ENCODE measurements at regions not wholly inside any gene's neighbourhood (a gene's known extent, or its start where the extent isn't known, plus 50 kb on each side); places are given as distances from the start of the nearest gene placed in this dataset.
A peak's percentile ranks its signal among the peaks of the same experiment; 100 is the strongest.

- Mint-ChIP-seq H3K36me3 (ENCODE audit: low read depth) (no peaks in the 10 kb centered on the region), H3K4me3 (no peak overlapping the region), H3K27ac (no peak overlapping the region), H3K9me3 (ENCODE audit: low read depth) (no peaks in the 10 kb centered on the region), H3K4me1 (no peaks in the 10 kb centered on the region), H3K27me3 (peaks cover 2% of the 10 kb centered on the region)
- ChIA-PET POLR2A (no interaction called here), CTCF (interaction anchor here (0.6 kb wide), 1 partner anchor 17 kb away, joined by 3 read pairs; no protein-coding TSS in a partner anchor)
- no peak for ATAC-seq
- intact Hi-C loops (cut with DNase I, micrococcal nuclease) = no loop called here
- no peak for DNase-seq
These were observed 85.5 kb upstream of the TMEM17 start for GRCh38 chr2:62591491-62591890.

- intact Hi-C loops (cut with DNase I, micrococcal nuclease) = no loop called here
These were observed 83.8 kb upstream of the TMEM17 start for GRCh38 chr2:62589691-62590356.

GRCh38 chr2:62587592-62587991 lies 81.6 kb upstream of the TMEM17 start:
- H3K36me3 Mint-ChIP-seq (ENCODE audit: low read depth) = no peaks in the 10 kb centered on the region
- ChIA-PET CTCF (no interaction called here), POLR2A (no interaction called here)
- no peak for ATAC-seq
- H3K9me3 Mint-ChIP-seq (ENCODE audit: low read depth) = no peaks in the 10 kb centered on the region
- H3K27me3 Mint-ChIP-seq = peaks cover 3% of the 10 kb centered on the region
- no peak overlapping the region for H3K4me3 Mint-ChIP-seq
- DNase-seq = no peak
- no peak overlapping the region for H3K27ac Mint-ChIP-seq
- H3K4me1 Mint-ChIP-seq = no peaks in the 10 kb centered on the region
- intact Hi-C loops (cut with DNase I, micrococcal nuclease) = no loop called here

More at GRCh38 chr2:62589691-62590356, 83.8 kb upstream of the TMEM17 start:
- no peaks in the 10 kb centered on the region for H3K36me3 Mint-ChIP-seq (ENCODE audit: low read depth)
- H3K9me3 Mint-ChIP-seq (ENCODE audit: low read depth) = no peaks in the 10 kb centered on the region
- DNase-seq (no peak), ATAC-seq (no peak)
- H3K4me1 Mint-ChIP-seq = no peaks in the 10 kb centered on the region
- POLR2A ChIA-PET = no interaction called here
- peaks cover 2% of the 10 kb centered on the region for H3K27me3 Mint-ChIP-seq
- H3K27ac Mint-ChIP-seq = no peak overlapping the region
- H3K4me3 Mint-ChIP-seq = no peak overlapping the region
- CTCF ChIA-PET = interaction anchor here (2.0 kb wide), 1 partner anchor 22 kb away, joined by 4 read pairs; no protein-coding TSS in a partner anchor

GRCh38 chr2:62586981-62587380 lies 81.0 kb upstream of the TMEM17 start:
- H3K9me3 Mint-ChIP-seq (ENCODE audit: low read depth) = no peaks in the 10 kb centered on the region
- DNase-seq (no peak), ATAC-seq (no peak)
- ChIA-PET POLR2A (no interaction called here), CTCF (no interaction called here)
- no peaks in the 10 kb centered on the region for H3K36me3 Mint-ChIP-seq (ENCODE audit: low read depth)
- intact Hi-C loops (cut with DNase I, micrococcal nuclease) = no loop called here
- no peak overlapping the region for H3K27ac Mint-ChIP-seq
- H3K4me3 Mint-ChIP-seq = no peak overlapping the region
- no peaks in the 10 kb centered on the region for H3K4me1 Mint-ChIP-seq
- H3K27me3 Mint-ChIP-seq = peaks cover 5% of the 10 kb centered on the region

- intact Hi-C loops (cut with DNase I, micrococcal nuclease) = no loop called here
- H3K4me3 Mint-ChIP-seq = no peak overlapping the region
- H3K9me3 Mint-ChIP-seq (ENCODE audit: low read depth) = no peaks in the 10 kb centered on the region
- CTCF ChIA-PET = no interaction called here
- peaks cover 8% of the 10 kb centered on the region for H3K27me3 Mint-ChIP-seq
- no peak for ATAC-seq
- POLR2A ChIA-PET = no interaction called here
- H3K4me1 Mint-ChIP-seq = no peaks in the 10 kb centered on the region
- no peaks in the 10 kb centered on the region for H3K36me3 Mint-ChIP-seq (ENCODE audit: low read depth)
- no peak overlapping the region for H3K27ac Mint-ChIP-seq
- DNase-seq = no peak
These were observed 73.0 kb upstream of the TMEM17 start for GRCh38 chr2:62578803-62579640.

- POLR2A ChIA-PET = no interaction called here
- Mint-ChIP-seq H3K36me3 (ENCODE audit: low read depth) (no peaks in the 10 kb centered on the region), H3K4me1 (no peaks in the 10 kb centered on the region), H3K27me3 (peaks cover 11% of the 10 kb centered on the region), H3K27ac (no peak overlapping the region), H3K9me3 (ENCODE audit: low read depth) (no peaks in the 10 kb centered on the region), H3K4me3 (no peak overlapping the region)
- no peak for ATAC-seq
- no peak for DNase-seq
- intact Hi-C loops (cut with DNase I, micrococcal nuclease) = no loop called here
- CTCF ChIA-PET = interaction anchor here (0.7 kb wide), 1 partner anchor 12 kb away, joined by 3 read pairs; no protein-coding TSS in a partner anchor
These were observed 72.2 kb upstream of the TMEM17 start for GRCh38 chr2:62577994-62578781.

GRCh38 chr2:62576276-62576939 lies 70.4 kb upstream of the TMEM17 start:
- ChIA-PET POLR2A (no interaction called here), CTCF (no interaction called here)
- ATAC-seq (no peak), DNase-seq (no peak)
- H3K27ac Mint-ChIP-seq = no peak overlapping the region
- H3K4me3 Mint-ChIP-seq = no peak overlapping the region
- peaks cover 19% of the 10 kb centered on the region for H3K27me3 Mint-ChIP-seq
- H3K36me3 Mint-ChIP-seq (ENCODE audit: low read depth) = no peaks in the 10 kb centered on the region
- no peaks in the 10 kb centered on the region for H3K9me3 Mint-ChIP-seq (ENCODE audit: low read depth)
- intact Hi-C loops (cut with DNase I, micrococcal nuclease) = no loop called here
- no peaks in the 10 kb centered on the region for H3K4me1 Mint-ChIP-seq

GRCh38 chr2:62573936-62574335 lies 67.9 kb upstream of the TMEM17 start:
- ATAC-seq = no peak
- CTCF ChIA-PET = interaction anchor here (1.1 kb wide), 1 partner anchor 116 kb away, joined by 3 read pairs; no protein-coding TSS in a partner anchor

DNA sequence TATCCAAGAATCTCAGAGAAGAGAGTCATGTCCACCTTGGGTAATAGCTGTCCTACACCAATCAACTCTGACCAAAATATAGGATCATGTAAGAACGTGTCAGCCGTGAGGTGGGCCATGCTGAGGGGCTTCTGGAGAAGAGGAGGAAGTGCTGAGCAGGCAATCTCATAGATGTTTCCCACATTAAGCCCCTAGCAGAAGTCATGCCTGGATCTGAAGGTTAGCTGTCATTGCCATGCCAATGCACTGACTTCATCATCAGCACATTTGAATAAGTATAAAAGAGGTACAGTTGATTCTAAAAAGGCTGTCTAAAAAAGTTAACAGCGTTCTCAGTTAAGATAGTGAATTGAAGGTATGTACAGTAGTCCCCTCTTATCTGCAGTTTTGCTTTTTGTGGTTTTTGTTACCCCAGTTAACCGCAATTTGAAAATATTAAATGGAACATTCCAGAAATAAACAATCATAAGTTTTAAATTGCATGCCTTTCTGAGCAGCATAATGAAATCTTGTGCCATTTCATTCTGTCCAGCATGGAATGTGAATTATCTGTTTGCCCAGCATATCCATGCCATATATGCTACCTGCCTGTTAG lies 67.2 kb upstream of the TMEM17 start:
- ChIA-PET CTCF (no interaction called here), POLR2A (no interaction called here)
- H3K36me3 Mint-ChIP-seq (ENCODE audit: low read depth) = no peaks in the 10 kb centered on the region
- no peak overlapping the region for H3K27ac Mint-ChIP-seq
- H3K4me3 Mint-ChIP-seq = no peak overlapping the region
- intact Hi-C loops (cut with DNase I, micrococcal nuclease) = no loop called here
- no peak for DNase-seq
- peaks cover 3% of the 10 kb centered on the region for H3K4me1 Mint-ChIP-seq
- H3K27me3 Mint-ChIP-seq = peaks cover 28% of the 10 kb centered on the region
- no peaks in the 10 kb centered on the region for H3K9me3 Mint-ChIP-seq (ENCODE audit: low read depth)
- no peak for ATAC-seq

More at GRCh38 chr2:62573936-62574335, 67.9 kb upstream of the TMEM17 start:
- no peak overlapping the region for H3K4me3 Mint-ChIP-seq
- no peaks in the 10 kb centered on the region for H3K9me3 Mint-ChIP-seq (ENCODE audit: low read depth)
- peaks cover 3% of the 10 kb centered on the region for H3K4me1 Mint-ChIP-seq
- no peaks in the 10 kb centered on the region for H3K36me3 Mint-ChIP-seq (ENCODE audit: low read depth)
- no peak for DNase-seq
- H3K27me3 Mint-ChIP-seq = peaks cover 28% of the 10 kb centered on the region
- POLR2A ChIA-PET = no interaction called here
- H3K27ac Mint-ChIP-seq = no peak overlapping the region
- intact Hi-C loops (cut with DNase I, micrococcal nuclease) = no loop called here

DNA sequence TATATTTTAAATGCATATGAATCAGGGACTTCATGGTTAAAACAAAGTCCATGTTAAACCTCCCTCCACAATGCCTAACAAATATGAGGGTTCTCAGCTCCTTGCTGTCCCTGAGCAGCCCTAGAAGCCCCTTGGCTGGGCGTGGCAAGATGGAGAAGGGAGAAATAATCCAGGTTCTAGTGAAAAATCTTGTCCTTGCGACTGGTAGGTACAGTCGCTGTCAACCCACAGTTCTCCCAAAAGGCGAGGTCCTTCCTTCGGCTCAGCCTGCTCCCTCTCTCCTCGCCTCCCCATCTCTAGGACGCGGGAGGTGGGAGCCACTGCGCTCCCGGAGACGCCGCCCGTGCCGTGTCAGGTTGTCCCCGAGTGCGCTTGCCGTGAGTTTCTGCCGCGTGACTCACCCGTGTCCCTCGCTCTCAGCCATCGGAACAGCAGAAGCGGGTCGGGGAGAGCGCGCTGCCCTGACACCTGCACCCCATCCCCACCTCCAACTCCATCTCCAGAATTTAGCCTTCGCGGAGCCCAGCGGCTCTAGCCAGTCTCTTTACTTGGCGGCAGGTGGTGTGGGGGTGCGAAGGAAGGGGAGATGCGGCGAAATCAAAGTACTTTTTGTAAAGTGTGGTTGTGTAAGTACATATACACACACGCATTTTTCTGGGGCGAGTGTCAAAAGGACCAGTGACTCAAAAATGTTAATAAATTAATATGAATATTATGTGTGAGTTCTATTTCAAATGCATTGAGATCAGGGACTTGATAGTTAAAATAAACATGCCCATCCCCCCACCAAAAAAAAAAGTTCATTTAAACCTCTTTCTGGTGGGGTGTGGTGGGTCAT lies 65.1 kb upstream of the TMEM17 start:
- intact Hi-C loops (cut with DNase I, micrococcal nuclease) = no loop called here
- peak; percentile 42 for ATAC-seq
- ChIA-PET CTCF (no interaction called here), POLR2A (no interaction called here)
- H3K4me3 Mint-ChIP-seq = no peak overlapping the region
- H3K9me3 Mint-ChIP-seq (ENCODE audit: low read depth) = no peaks in the 10 kb centered on the region
- peak; percentile 36 for DNase-seq
- H3K27ac Mint-ChIP-seq = no peak overlapping the region
- H3K4me1 Mint-ChIP-seq = peaks cover 3% of the 10 kb centered on the region
- no peaks in the 10 kb centered on the region for H3K36me3 Mint-ChIP-seq (ENCODE audit: low read depth)
- H3K27me3 Mint-ChIP-seq = peaks cover 28% of the 10 kb centered on the region
